ENCODE measurements at regions not wholly inside any gene's neighbourhood (a gene's known extent, or its start where the extent isn't known, plus 50 kb on each side); places are given as distances from the start of the nearest gene placed in this dataset.

- DNase-seq, result no peak
These were observed 83.2 kb upstream of the RND3 start for GRCh38 chr2:150570712-150571111.

- DNase-seq, result no peak
These were observed 82.3 kb upstream of the RND3 start for GRCh38 chr2:150569761-150570160.

GRCh38 chr2:150567771-150568301 is 80.4 kb upstream of the RND3 start:
- DNase-seq, result no peak

GRCh38 chr2:150566289-150566688 is 78.8 kb upstream of the RND3 start:
- no peak for DNase-seq

GRCh38 chr2:150561076-150561475 is 73.6 kb upstream of the RND3 start:
- DNase-seq, result no peak

- DNase-seq, result no peak
These were observed 69.6 kb upstream of the RND3 start for GRCh38 chr2:150557020-150557600.

GRCh38 chr2:150555611-150556356 is 68.3 kb upstream of the RND3 start:
- no peak for DNase-seq

- no peak for DNase-seq
These were observed 66.6 kb upstream of the RND3 start for GRCh38 chr2:150554046-150554445.

- DNase-seq, result no peak
These were observed 64.8 kb upstream of the RND3 start for GRCh38 chr2:150552041-150552820.

- no peak for DNase-seq
These were observed 61.9 kb upstream of the RND3 start for GRCh38 chr2:150549381-150549780.

- no peak for DNase-seq
These were observed 61.1 kb upstream of the RND3 start for GRCh38 chr2:150548527-150548926.

- DNase-seq, result no peak
These were observed 58.4 kb upstream of the RND3 start for GRCh38 chr2:150545916-150546315.

GRCh38 chr2:150544731-150545130 is 57.3 kb upstream of the RND3 start:
- DNase-seq, result no peak

- DNase-seq, result no peak
These were observed 55.2 kb upstream of the RND3 start for GRCh38 chr2:150542692-150543091.

GRCh38 chr2:150542172-150542571 is 54.7 kb upstream of the RND3 start:
- DNase-seq, result no peak

- no peak for DNase-seq
These were observed 51.3 kb upstream of the RND3 start for GRCh38 chr2:150538651-150539201.

All from DMS153 (cell line).